Suppressor macrophage treated with lipopolysaccharide for 4 hours (primary cell): ENCODE measurements at regions not wholly inside any gene's neighbourhood (a gene's known extent, or its start where the extent isn't known, plus 50 kb on each side); places are given as distances from the start of the nearest gene placed in this dataset.
A peak's percentile ranks its signal among the peaks of the same experiment; 100 is the strongest.
"Not testable (repeated sequence)": the region's sequence is repeated elsewhere in the genome, so short reads cannot be mapped to it uniquely, and the experiment has no call there.

Experiments used
- DNase-seq: peaks from one replicate; pipeline ENCODE4 v3.0.0-alpha.2; 2020

GRCh38 chr14:26655128-26655527 lies 57.3 kb upstream of the NOVA1 start:
- no peak for DNase-seq

GRCh38 chr14:26663506-26663905 lies 65.7 kb upstream of the NOVA1 start:
- no peak for DNase-seq

GRCh38 chr14:26678732-26679420 lies 81.0 kb upstream of the NOVA1 start:
- not testable (repeated sequence) for DNase-seq

GRCh38 chr14:26685401-26685800 lies 87.6 kb upstream of the NOVA1 start:
- no peak for DNase-seq

GRCh38 chr14:26687301-26687837 lies 89.5 kb upstream of the NOVA1 start:
- no peak for DNase-seq

- no peak for DNase-seq
These were observed 96.7 kb upstream of the NOVA1 start for GRCh38 chr14:26694521-26694920.

GRCh38 chr14:26702721-26703230 lies 104.9 kb upstream of the NOVA1 start:
- DNase-seq, result no peak

- DNase-seq, result no peak
These were observed 106.0 kb upstream of the NOVA1 start for GRCh38 chr14:26703686-26704366.

- no peak for DNase-seq
These were observed 109.4 kb upstream of the NOVA1 start for GRCh38 chr14:26707234-26707633.

- no peak for DNase-seq
These were observed 111.2 kb upstream of the NOVA1 start for GRCh38 chr14:26709019-26709418.

GRCh38 chr14:26719514-26719913 lies 121.7 kb upstream of the NOVA1 start:
- DNase-seq, result no peak

GRCh38 chr14:26722258-26722657 lies 124.4 kb upstream of the NOVA1 start:
- DNase-seq, result no peak

- DNase-seq, result no peak
These were observed 132.0 kb upstream of the NOVA1 start for GRCh38 chr14:26729851-26730250.

GRCh38 chr14:26730929-26731618 lies 133.2 kb upstream of the NOVA1 start:
- DNase-seq, result no peak

GRCh38 chr14:26735811-26736210 lies 138.0 kb upstream of the NOVA1 start:
- DNase-seq, result no peak

- no peak for DNase-seq
These were observed 140.7 kb upstream of the NOVA1 start for GRCh38 chr14:26738571-26738970.

GRCh38 chr14:26741711-26742212 lies 143.9 kb upstream of the NOVA1 start:
- DNase-seq, result no peak

GRCh38 chr14:26743284-26743683 lies 145.5 kb upstream of the NOVA1 start:
- no peak for DNase-seq

- DNase-seq, result no peak
These were observed 147.1 kb upstream of the NOVA1 start for GRCh38 chr14:26744903-26745302.

GRCh38 chr14:26761532-26761931 lies 163.7 kb upstream of the NOVA1 start:
- no peak for DNase-seq

- DNase-seq, result no peak
These were observed 167.5 kb upstream of the NOVA1 start for GRCh38 chr14:26765301-26765700.

GRCh38 chr14:26765768-26766520 lies 168.1 kb upstream of the NOVA1 start:
- DNase-seq, result peak; percentile 5

- no peak for DNase-seq
These were observed 168.9 kb upstream of the NOVA1 start for GRCh38 chr14:26766726-26767125.
